Stimulated activated CD4-positive, alpha-beta T cell treated with anti-CD3 and anti-CD28 coated beads, TNF-alpha, amount 100 ng/mL, for 4 hours (primary cell): ENCODE measurements at regions not wholly inside any gene's neighbourhood (a gene's known extent, or its start where the extent isn't known, plus 50 kb on each side); places are given as distances from the start of the nearest gene placed in this dataset.

Experiments
- DNase-seq, 3 experiments: peaks; one replicate each; pipeline ENCODE4 v3.0.0-alpha.2; 2020; ENCODE audit warnings: low read depth in 3 of 3

- DNase-seq = no peak
These were observed 233.9 kb downstream of the RAB28 start for GRCh38 chr4:13250263-13250662.

- no peak for DNase-seq
These were observed 235.4 kb downstream of the RAB28 start for GRCh38 chr4:13248621-13249298.

DNA sequence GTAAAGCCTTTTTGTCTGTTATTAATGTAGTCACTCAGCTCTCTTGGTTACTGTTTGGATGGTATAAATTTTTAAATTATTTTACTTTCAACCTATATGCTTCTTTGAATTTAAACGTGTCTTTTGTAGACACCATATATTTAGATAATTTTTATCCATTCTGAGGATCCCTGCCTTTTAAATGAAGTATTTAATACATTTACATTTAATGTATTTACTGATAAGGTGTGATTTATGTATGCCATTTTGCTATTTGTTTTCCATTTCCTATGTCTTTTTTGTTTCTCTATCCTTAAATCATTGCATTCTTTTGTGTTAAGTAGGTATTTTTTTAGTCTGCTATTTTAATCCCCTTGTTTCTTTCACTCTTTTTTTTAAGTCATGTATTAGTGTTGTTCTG, 238.0 kb downstream of the RAB28 start:
- no peak for DNase-seq

DNA sequence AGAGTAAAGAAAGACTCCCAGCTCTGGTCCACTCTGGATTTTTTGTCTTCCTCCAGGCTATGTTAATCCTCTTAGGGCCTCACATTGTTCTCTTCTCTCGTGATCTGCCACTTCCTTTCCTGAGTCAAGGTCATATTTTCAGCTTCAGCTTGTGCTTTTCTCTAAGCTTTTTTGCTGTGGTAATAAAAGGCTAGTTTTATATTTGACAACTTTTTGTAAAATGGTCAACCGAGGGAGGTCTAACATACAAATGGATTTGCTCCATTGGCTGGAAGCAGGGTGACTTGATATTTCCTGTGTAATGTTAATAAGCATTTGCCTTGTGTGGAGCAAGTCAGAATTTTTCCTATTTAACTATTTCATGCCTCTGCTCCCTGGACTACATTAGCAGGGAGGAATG, 239.7 kb downstream of the RAB28 start:
- DNase-seq = no peak

- no peak for DNase-seq
These were observed 241.0 kb downstream of the RAB28 start for GRCh38 chr4:13243152-13243551.

DNA sequence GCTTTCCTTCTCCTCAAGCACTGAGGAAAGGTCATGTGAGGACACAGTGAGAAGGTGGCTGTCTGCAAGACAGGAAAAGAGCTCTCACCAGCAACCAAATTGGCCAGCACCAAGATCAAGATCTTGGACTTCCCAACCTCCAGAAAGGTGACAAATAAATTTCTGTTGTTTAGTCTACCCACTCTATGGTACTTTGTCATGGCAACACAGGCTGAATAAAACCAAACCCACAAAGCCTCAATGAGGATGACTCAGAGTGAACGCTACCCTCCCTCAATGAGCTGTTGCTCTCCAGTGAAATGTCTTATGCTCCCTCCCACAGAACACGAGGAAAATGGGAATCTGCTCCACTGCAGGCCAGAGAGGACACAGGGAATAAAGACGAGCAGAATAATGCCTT, 244.1 kb downstream of the RAB28 start:
- no peak for DNase-seq

DNA sequence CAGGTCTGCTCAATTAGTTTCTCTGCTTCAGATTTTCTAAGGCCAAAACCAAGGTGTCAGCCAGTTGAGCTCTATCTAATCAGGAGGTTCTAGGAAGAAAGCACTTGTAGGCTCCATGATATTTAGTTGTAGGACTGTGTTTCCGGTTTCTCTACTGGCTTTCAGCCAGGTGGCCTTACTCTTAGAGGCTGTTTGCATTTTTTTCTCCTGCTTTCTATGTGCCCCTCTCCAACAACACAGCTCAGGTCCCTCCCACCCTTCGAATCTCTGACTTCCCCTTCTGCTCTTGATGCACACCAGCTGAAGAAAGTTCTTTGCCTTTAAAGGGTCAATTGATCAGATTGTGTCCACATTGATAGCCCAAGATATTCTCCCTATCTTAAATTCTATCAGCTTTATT, 245.2 kb downstream of the RAB28 start:
- DNase-seq = no peak

DNA sequence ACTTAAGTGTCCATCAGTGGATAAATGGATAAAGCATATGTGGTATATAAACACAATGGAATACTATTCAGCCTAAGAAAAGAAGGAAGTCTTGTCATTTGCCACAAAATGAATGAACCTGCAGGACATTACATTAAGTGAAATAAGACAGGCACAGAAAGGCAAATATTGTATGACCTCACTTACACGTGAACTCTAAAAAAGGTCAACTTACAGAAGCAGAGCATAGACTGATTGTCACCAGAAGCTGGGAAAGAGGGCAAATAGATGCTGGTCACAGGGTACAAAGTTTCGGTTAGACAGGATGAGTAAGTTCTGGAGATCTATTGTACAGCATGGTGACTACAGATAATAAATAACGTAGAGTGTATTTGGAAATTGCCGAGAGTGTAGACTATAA, 247.7 kb downstream of the RAB28 start:
- DNase-seq = no peak

GRCh38 chr4:13233755-13234154, 250.4 kb downstream of the RAB28 start:
- no peak for DNase-seq

DNA sequence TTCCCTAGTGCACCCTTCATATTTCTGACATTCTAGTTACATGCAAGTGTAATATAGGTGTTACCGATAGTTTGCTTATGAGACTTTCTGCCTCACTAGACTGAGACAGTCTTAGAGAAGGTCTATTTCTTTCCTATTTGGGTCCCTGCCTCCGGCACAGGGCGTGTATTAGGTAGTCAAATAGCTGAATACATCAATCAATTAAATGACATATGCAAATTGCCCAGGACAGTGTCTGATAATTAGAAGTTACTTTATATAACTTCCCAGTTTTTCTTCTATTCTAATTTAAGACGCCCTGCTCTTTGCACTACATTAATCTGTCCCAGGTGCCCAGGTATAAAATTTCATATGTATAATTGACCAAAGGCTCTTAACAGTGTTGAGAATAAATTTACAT, 264.2 kb downstream of the RAB28 start:
- DNase-seq = no peak

DNA sequence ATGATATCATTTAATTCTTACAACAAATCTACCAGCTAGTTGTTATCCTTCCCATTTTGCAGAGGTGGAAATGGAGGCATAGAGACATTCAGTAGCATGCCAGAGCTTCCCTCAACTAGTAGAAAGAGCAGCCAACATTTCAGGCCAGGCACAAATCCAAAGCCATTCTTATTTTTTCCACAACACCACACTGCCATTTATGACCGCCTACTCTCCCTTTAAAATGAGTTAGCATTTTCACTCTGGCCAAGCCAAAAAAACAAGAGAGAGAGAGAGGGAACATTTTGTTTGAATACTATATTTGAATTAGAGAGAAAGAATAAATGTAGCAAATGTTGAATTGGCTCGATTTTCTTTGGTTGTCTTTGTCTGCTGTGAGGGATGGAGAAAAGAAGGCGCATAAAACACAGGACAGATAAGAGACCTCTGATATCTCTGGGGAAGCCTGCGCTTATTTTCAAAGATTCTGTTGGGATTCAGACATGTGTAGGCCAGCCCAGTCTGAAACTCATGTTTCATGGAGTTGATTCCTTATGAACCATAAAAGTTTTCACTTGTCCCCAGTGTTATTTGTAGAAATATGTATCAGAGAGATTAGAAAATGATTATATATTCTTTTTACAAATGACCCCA, 265.7 kb downstream of the RAB28 start:
- no peak for DNase-seq

- DNase-seq = no peak
These were observed 268.6 kb downstream of the RAB28 start for GRCh38 chr4:13215560-13215959.

GRCh38 chr4:13212936-13213335, 271.2 kb downstream of the RAB28 start:
- no peak for DNase-seq

DNA sequence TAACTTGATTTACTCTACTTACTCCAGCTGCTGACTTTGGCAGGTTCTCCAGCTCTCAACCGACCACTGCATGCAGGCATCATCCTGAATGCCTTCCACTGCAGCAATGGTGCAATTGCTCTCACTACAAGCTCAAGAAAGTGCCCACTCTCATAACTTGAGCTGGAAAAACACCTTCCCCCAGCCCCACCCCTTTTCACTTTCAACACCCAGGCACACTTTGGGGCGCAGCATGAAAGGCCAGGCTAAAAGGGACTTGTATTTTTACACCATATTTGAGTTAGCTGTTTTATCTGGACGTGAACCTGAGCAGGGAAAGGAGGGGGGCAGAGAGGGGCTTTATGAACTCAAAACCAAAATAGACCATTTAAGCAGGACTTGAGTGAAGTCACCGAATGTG, 274.5 kb downstream of the RAB28 start:
- DNase-seq = no peak

GRCh38 chr4:13208558-13209193, 275.5 kb downstream of the RAB28 start:
- DNase-seq = no peak

DNA sequence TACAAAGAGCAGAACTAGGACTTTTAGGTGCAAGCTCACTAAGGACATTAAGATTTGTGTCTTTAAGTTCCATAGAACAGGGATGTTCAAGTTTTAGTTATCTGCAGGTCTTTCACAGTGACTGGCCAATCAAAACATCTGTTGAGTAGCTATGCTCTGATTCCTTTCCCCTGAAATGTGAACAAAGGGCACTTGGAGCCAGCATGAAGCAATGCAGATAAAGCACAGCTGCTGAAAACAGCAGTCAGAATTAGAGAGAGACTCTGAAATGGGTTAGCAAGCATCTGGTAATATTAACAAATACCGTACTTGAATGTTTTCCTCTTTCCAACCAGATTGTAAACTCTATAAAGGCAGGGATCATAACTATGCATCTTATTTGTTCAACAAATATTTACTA, 276.9 kb downstream of the RAB28 start:
- no peak for DNase-seq

DNA sequence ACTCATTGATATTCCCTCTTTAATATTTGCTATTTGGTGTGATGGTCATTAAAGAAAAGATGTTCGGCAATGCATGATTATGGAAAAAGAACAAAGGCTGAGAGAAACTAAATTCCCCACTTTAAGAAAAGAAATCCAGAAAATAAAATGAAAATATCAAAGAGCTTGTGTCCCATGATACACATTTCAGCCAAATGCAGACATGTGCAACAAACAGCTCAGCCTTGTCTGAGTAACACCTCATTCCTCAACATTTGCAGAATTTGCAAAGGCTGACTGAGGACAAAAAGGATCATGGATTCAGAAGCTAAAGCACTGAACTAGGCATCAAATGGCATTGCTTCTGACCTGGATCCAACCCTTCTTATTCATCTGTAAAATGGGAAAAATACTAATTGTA, 281.0 kb downstream of the RAB28 start:
- no peak for DNase-seq

GRCh38 chr4:13202701-13203100, 281.4 kb downstream of the RAB28 start:
- no peak for DNase-seq

GRCh38 chr4:13201241-13201640, 282.9 kb downstream of the RAB28 start:
- DNase-seq = no peak

DNA sequence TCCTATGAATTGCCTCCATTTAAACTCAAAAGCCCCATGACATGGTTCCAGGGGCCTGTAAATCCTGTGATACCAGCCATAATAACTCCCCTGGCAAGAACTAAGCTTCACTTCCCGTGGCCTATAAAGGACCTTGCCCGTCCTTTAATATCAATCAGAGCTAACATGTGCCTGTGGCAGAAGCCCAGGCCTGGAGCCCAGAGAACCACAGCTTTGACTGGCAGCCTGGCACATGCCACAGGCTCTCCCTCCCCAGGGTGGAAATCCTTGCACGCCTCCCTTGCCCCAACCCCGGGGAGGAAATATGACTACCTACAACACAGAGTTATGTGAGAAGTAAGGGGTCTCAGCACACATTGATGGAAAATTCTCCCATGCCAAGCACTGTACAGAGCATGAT, 287.4 kb downstream of the RAB28 start:
- no peak for DNase-seq

DNA sequence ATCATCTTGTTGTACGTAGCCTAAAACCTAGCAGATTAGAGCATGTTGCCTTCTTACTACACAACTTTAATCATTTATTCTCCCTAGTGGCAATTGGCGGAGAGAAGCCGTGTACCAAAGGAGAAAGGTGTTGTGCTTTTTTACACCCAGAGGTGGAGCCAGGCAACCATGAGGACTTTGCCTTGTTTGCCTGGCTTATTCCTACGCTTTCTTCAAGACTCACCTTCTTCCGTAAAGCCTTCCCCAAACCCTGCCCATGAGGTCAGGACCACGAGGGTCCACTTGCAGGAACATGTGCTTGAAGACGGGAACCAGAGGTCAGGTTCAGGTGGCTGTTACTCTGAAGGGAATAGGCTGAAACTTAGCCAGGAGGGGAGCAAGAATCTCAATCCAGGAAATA, 290.5 kb downstream of the RAB28 start:
- no peak for DNase-seq

GRCh38 chr4:13190093-13190721, 293.9 kb downstream of the RAB28 start:
- no peak for DNase-seq

DNA sequence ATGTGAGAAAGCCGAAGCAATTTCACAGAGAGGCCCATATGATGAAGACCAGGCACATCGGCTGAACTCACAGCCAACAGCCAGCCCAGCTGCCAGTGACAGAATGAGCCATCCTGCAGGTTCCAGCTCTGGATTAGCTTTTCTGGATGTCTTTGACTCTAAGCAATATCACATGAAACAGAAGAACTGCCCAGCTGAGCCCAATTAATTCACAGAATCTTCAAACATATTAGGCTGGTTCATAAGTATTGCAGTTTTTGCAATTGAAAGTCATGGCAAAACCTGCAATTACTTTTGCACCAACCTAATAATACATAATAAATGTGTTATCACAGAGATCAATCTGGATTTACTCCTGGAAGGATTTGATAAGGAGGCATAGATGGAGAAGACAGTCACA, 299.9 kb downstream of the RAB28 start:
- no peak for DNase-seq
